ENCODE measurements at regions not wholly inside any gene's neighbourhood (a gene's known extent, or its start where the extent isn't known, plus 50 kb on each side); places are given as distances from the start of the nearest gene placed in this dataset.
"Not testable (repeated sequence)": the region's sequence is repeated elsewhere in the genome, so short reads cannot be mapped to it uniquely, and the experiment has no call there.

DNA sequence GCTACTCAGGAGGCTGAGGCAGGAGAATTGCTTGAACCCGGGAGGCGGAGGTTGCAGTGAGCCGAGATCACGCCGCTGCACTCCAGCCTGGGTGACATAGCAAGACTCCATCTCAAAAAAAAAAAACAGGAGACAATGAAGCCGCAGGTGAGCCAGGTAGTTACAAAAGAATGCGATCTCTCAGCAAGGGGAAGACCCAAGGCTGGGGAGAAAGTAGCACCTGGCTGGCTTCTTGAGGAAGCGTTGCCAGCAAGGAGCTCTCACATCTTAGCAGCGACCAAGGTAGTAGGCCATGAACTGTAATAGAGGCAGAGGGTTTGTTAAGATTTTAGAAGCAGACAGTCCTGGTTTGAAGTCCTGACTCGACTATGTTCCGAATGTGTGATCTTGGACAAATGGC is 175.0 kb downstream of the AIPL1 start:
- ATAC-seq (ENCODE audit: low FRiP score) (no peak), DNase-seq (no peak)
- Histone ChIP-seq H3K9me3 (ENCODE audit: control insufficient read depth, low read length) (no peaks in the 10 kb centered on the region), H3K27me3 (ENCODE audit: control insufficient read depth in 1 of 2, insufficient read depth in 2 of 2, low read length in 1 of 2) (no peaks in the 10 kb centered on the region), H3K4me3 (ENCODE audit: low read length in 2 of 2) (no peak overlapping the region), H3K36me3 (ENCODE audit: control insufficient read depth in 1 of 2, insufficient read depth in 2 of 2, low read length in 1 of 2) (no peaks in the 10 kb centered on the region), H3K4me1 (ENCODE audit: control insufficient read depth in 1 of 2, insufficient read depth in 2 of 2, low read length in 2 of 2) (no peaks in the 10 kb centered on the region), H3K27ac (ENCODE audit: low read depth in 1 of 2, low read length in 2 of 2) (no peak overlapping the region)
- intact Hi-C loops (cut with DNase I): loop anchor here in 1 of 2 donors (10.0 kb wide), 1 partner anchor 55 kb away; no protein-coding TSS in a partner anchor
- WGBS, 2 donors: 81 to 84% methylated on average over 9 to 11 of the region's 11 CpGs

DNA sequence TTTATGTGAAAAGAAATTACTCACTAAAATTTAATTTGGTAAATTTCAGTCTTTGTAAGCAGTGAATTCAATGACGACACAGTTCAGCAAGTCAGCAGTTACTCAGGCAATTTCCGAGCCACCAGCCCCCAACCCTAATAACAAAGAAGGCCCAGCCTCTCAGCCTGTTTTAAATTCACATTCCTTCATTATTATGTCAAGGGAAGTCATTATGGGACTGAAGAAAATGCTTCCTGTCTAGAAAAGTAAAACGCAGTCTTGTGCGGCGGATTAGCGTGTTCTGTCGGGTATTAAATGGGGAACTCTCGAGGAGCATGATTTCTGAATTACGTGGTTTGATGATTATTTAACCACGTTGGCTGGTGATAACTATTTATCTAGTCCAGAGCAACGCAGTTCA is 177.6 kb downstream of the AIPL1 start:
- Histone ChIP-seq H3K4me3 (ENCODE audit: low read length in 2 of 2) (no peak overlapping the region), H3K27ac (ENCODE audit: low read depth in 1 of 2, low read length in 2 of 2) (no peak overlapping the region), H3K4me1 (ENCODE audit: control insufficient read depth in 1 of 2, insufficient read depth in 2 of 2, low read length in 2 of 2) (no peaks in the 10 kb centered on the region), H3K9me3 (ENCODE audit: control insufficient read depth, low read length) (no peaks in the 10 kb centered on the region), H3K27me3 (ENCODE audit: control insufficient read depth in 1 of 2, insufficient read depth in 2 of 2, low read length in 1 of 2) (no peaks in the 10 kb centered on the region), H3K36me3 (ENCODE audit: control insufficient read depth in 1 of 2, insufficient read depth in 2 of 2, low read length in 1 of 2) (no peaks in the 10 kb centered on the region)
- intact Hi-C loops (cut with DNase I): loop anchor here in 1 of 2 donors (10.0 kb wide), 1 partner anchor 57 kb away; no protein-coding TSS in a partner anchor
- ATAC-seq (ENCODE audit: low FRiP score) (no peak), DNase-seq (no peak)
- 1 to 5% methylated on average over 11 of the region's 11 CpGs for WGBS, 2 donors

GRCh38 chr17:6255322-6255721 is 179.6 kb downstream of the AIPL1 start:
- no peak for ATAC-seq (ENCODE audit: low FRiP score)
- intact Hi-C loops (cut with DNase I): loop anchor here in 1 of 2 donors (10.0 kb wide), 1 partner anchor 59 kb away; no protein-coding TSS in a partner anchor
- Histone ChIP-seq H3K9me3 (ENCODE audit: control insufficient read depth, low read length) (no peaks in the 10 kb centered on the region), H3K4me1 (ENCODE audit: control insufficient read depth in 1 of 2, insufficient read depth in 2 of 2, low read length in 2 of 2) (no peaks in the 10 kb centered on the region), H3K4me3 (ENCODE audit: low read length in 2 of 2) (no peak overlapping the region), H3K36me3 (ENCODE audit: control insufficient read depth in 1 of 2, insufficient read depth in 2 of 2, low read length in 1 of 2) (no peaks in the 10 kb centered on the region), H3K27ac (ENCODE audit: low read depth in 1 of 2, low read length in 2 of 2) (no peak overlapping the region), H3K27me3 (ENCODE audit: control insufficient read depth in 1 of 2, insufficient read depth in 2 of 2, low read length in 1 of 2) (no peaks in the 10 kb centered on the region)
- DNase-seq: no peak

DNA sequence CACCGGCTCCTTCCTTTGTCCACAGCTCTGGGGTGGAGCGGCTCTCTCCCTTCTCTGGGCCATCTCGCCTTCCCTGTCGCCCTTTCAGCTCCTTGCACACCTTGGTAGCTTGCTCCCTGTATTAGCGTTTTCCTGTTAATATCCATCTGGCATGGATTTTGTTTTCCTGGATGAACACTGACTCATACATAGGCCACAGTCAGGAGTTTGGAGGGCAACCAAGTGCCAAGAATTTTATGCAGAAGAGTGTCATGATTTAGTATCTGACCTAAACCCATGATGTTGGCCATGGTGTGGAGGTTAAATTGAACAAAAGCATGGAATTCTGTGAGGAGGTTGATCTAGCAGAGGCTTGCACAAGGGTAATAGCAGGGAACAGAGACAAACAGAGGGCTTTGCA is 180.9 kb downstream of the AIPL1 start:
- Histone ChIP-seq H3K4me1 (ENCODE audit: control insufficient read depth in 1 of 2, insufficient read depth in 2 of 2, low read length in 2 of 2) (no peaks in the 10 kb centered on the region), H3K4me3 (ENCODE audit: low read length in 2 of 2) (no peak overlapping the region), H3K27ac (ENCODE audit: low read depth in 1 of 2, low read length in 2 of 2) (no peak overlapping the region), H3K27me3 (ENCODE audit: control insufficient read depth in 1 of 2, insufficient read depth in 2 of 2, low read length in 1 of 2) (no peaks in the 10 kb centered on the region), H3K36me3 (ENCODE audit: control insufficient read depth in 1 of 2, insufficient read depth in 2 of 2, low read length in 1 of 2) (no peaks in the 10 kb centered on the region), H3K9me3 (ENCODE audit: control insufficient read depth, low read length) (no peaks in the 10 kb centered on the region)
- ATAC-seq (ENCODE audit: low FRiP score) (no peak), DNase-seq (no peak)
- intact Hi-C loops (cut with DNase I): loop anchor here in 1 of 2 donors (10.0 kb wide), 1 partner anchor 61 kb away; no protein-coding TSS in a partner anchor
- WGBS, 2 donors: 81 to 86% methylated on average over 5 of the region's 5 CpGs

- intact Hi-C loops (cut with DNase I): loop anchor here in 1 of 2 donors (10.0 kb wide), 1 partner anchor 63 kb away; no protein-coding TSS in a partner anchor
- H3K27me3 ChIP-seq (ENCODE audit: control insufficient read depth in 1 of 2, insufficient read depth in 2 of 2, low read length in 1 of 2); H3K4me3 ChIP-seq (ENCODE audit: low read length in 2 of 2); H3K4me1 ChIP-seq (ENCODE audit: control insufficient read depth in 1 of 2, insufficient read depth in 2 of 2, low read length in 2 of 2); H3K9me3 ChIP-seq (ENCODE audit: control insufficient read depth, low read length); H3K27ac ChIP-seq (ENCODE audit: low read depth in 1 of 2, low read length in 2 of 2); H3K36me3 ChIP-seq (ENCODE audit: control insufficient read depth in 1 of 2, insufficient read depth in 2 of 2, low read length in 1 of 2); ATAC-seq (ENCODE audit: low FRiP score); DNase-seq: not testable (repeated sequence)
- WGBS, 2 donors: 77 to 81% methylated on average over 5 of the region's 5 CpGs
These were observed 181.5 kb downstream of the WSCD1 start for GRCh38 chr17:6251640-6252039.

DNA sequence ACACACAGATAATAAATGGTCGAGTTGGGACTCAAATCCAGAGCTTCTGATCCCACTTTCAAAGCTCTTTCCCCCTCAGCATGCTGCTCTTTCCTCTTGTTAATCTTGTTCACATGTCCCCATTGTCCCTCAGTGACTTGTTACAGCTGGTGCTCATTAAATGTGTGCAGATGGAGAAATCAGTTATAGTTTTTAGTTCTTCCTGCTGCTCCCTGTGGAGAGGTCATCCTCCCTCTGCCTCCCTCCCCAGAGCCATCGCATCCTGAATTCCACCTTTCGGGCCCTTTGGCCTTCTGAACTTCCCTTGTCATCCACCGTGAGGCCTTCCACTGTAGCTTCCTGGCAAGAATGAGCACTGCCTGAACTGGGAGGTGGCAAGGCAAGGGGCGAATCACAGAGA is 179.6 kb downstream of the WSCD1 start:
- ATAC-seq (ENCODE audit: low FRiP score) (no peak), DNase-seq (no peak)
- Histone ChIP-seq H3K9me3 (ENCODE audit: control insufficient read depth, low read length) (no peaks in the 10 kb centered on the region), H3K4me3 (ENCODE audit: low read length in 2 of 2) (no peak overlapping the region), H3K27me3 (ENCODE audit: control insufficient read depth in 1 of 2, insufficient read depth in 2 of 2, low read length in 1 of 2) (no peaks in the 10 kb centered on the region), H3K36me3 (ENCODE audit: control insufficient read depth in 1 of 2, insufficient read depth in 2 of 2, low read length in 1 of 2) (no peaks in the 10 kb centered on the region), H3K27ac (ENCODE audit: low read depth in 1 of 2, low read length in 2 of 2) (no peak overlapping the region), H3K4me1 (ENCODE audit: control insufficient read depth in 1 of 2, insufficient read depth in 2 of 2, low read length in 2 of 2) (no peaks in the 10 kb centered on the region)
- 34 to 44% methylated on average over 5 of the region's 5 CpGs for WGBS, 2 donors
- intact Hi-C loops (cut with DNase I): loop anchor here in 1 of 2 donors (10.0 kb wide), 1 partner anchor 65 kb away; no protein-coding TSS in a partner anchor

DNA sequence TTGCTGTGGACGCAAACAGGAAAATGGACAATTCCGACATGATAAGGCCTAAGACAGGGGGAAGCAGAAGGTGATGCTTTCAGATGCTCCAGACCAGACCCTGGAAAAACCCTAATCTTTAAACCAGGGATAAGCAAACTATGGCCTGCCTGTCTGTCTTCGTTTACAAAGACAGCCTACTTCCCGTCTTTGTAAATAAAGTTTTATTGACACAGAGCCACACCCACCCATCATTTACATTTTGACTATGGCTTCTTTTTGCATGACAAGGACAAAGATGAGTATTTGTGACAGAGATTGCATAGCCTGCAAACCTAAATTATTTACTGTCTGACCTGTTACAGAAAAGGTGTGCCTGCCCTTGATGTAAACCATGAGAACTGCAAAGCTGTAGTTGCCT is 177.9 kb downstream of the WSCD1 start:
- 75 to 76% methylated on average over 4 of the region's 4 CpGs for WGBS, 2 donors
- H3K36me3 ChIP-seq (ENCODE audit: control insufficient read depth in 1 of 2, insufficient read depth in 2 of 2, low read length in 1 of 2): no peaks in the 10 kb centered on the region
- ATAC-seq (ENCODE audit: low FRiP score) (no peak), DNase-seq (no peak)
- H3K27me3 ChIP-seq (ENCODE audit: control insufficient read depth in 1 of 2, insufficient read depth in 2 of 2, low read length in 1 of 2): no peaks in the 10 kb centered on the region
- H3K4me3 ChIP-seq (ENCODE audit: low read length in 2 of 2): no peak overlapping the region
- no peaks in the 10 kb centered on the region for H3K9me3 ChIP-seq (ENCODE audit: control insufficient read depth, low read length)
- intact Hi-C loops (cut with DNase I): no loop called here
- H3K4me1 ChIP-seq (ENCODE audit: control insufficient read depth in 1 of 2, insufficient read depth in 2 of 2, low read length in 2 of 2): no peaks in the 10 kb centered on the region
- H3K27ac ChIP-seq (ENCODE audit: low read depth in 1 of 2, low read length in 2 of 2): no peak overlapping the region

DNA sequence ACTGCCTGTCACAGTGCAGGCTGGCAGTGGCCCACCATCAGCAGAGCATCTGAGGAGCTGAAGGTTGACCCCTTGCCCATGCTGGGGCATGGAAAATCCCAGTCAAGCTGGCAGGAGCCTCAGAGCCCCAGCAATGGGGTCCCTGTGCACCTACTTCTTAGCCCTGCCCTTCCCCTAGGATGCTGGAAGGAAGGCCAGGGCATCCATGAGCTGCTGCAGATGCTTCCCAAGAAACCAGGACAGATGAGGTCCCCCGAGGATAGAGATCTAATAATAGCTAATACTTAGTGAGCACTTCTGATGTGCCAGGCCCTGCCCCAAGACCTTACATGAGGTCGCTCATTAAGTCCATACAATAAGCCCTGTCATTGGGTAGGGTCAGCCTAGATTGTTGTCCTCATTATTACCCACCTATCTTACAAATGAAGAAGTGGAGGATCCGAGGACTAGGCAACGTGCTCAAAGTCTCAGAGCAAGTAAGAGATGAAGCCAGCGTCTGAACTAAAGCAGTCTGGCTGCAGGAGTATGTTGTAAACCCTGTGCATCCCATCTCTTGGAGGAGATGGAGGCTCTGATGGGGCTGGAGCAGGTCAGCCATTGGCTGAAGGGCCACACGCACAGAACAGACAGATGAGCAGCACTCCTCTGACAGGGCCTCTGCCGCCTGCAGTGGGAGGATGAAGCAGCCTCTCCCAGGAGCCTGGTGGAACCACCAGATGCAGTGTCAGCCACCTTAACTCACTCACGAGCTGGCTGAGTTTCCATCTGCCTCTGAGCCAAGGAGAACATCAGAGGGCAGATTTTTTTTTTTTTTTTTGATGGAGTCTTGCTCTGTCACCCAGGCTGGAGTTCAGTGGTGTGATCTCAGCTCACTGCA is 175.4 kb downstream of the WSCD1 start:
- no peaks in the 10 kb centered on the region for H3K27me3 ChIP-seq (ENCODE audit: control insufficient read depth in 1 of 2, insufficient read depth in 2 of 2, low read length in 1 of 2)
- WGBS, 2 donors: 64 to 72% methylated on average over 8 of the region's 8 CpGs
- DNase-seq (no peak), ATAC-seq (ENCODE audit: low FRiP score) (no peak)
- intact Hi-C loops (cut with DNase I): no loop called here
- no peaks in the 10 kb centered on the region for H3K4me1 ChIP-seq (ENCODE audit: control insufficient read depth in 1 of 2, insufficient read depth in 2 of 2, low read length in 2 of 2)
- H3K4me3 ChIP-seq (ENCODE audit: low read length in 2 of 2): no peak overlapping the region
- H3K27ac ChIP-seq (ENCODE audit: low read depth in 1 of 2, low read length in 2 of 2): no peak overlapping the region
- H3K9me3 ChIP-seq (ENCODE audit: control insufficient read depth, low read length): no peaks in the 10 kb centered on the region
- no peaks in the 10 kb centered on the region for H3K36me3 ChIP-seq (ENCODE audit: control insufficient read depth in 1 of 2, insufficient read depth in 2 of 2, low read length in 1 of 2)

- no peak overlapping the region for H3K27ac ChIP-seq (ENCODE audit: low read depth in 1 of 2, low read length in 2 of 2)
- intact Hi-C loops (cut with DNase I): no loop called here
- H3K9me3 ChIP-seq (ENCODE audit: control insufficient read depth, low read length): no peaks in the 10 kb centered on the region
- H3K36me3 ChIP-seq (ENCODE audit: control insufficient read depth in 1 of 2, insufficient read depth in 2 of 2, low read length in 1 of 2): no peaks in the 10 kb centered on the region
- no peak overlapping the region for H3K4me3 ChIP-seq (ENCODE audit: low read length in 2 of 2)
- ATAC-seq (ENCODE audit: low FRiP score): no peak
- no peaks in the 10 kb centered on the region for H3K27me3 ChIP-seq (ENCODE audit: control insufficient read depth in 1 of 2, insufficient read depth in 2 of 2, low read length in 1 of 2)
- DNase-seq: no peak
- WGBS, 2 donors: 53 to 62% methylated on average over 4 of the region's 4 CpGs
- no peaks in the 10 kb centered on the region for H3K4me1 ChIP-seq (ENCODE audit: control insufficient read depth in 1 of 2, insufficient read depth in 2 of 2, low read length in 2 of 2)
These were observed 174.6 kb downstream of the WSCD1 start for GRCh38 chr17:6244796-6245195.

Measured in aorta (tissue), 5 donors.